MM.1S (cell line): ENCODE measurements at regions not wholly inside any gene's neighbourhood (a gene's known extent, or its start where the extent isn't known, plus 50 kb on each side); places are given as distances from the start of the nearest gene placed in this dataset.

Source experiments
- EZH2 ChIP-seq: fragments of 300-600 bp; sonication (generic); optimal IDR thresholded peaks from 2 replicates; pipeline ENCODE3; 2017; ENCODE audit warnings: low read depth, mild to moderate bottlenecking, antibody characterized with exemption, low read length, mixed read lengths
- TF ChIP-seq, protein P1 (sequence below): fragments of 300-600 bp; sonication (generic); IDR thresholded peaks from 2 replicates; pipeline ENCODE4 v1.5.1; 2016; ENCODE audit warnings: antibody characterized with exemption, low read length, mixed read lengths

DNA sequence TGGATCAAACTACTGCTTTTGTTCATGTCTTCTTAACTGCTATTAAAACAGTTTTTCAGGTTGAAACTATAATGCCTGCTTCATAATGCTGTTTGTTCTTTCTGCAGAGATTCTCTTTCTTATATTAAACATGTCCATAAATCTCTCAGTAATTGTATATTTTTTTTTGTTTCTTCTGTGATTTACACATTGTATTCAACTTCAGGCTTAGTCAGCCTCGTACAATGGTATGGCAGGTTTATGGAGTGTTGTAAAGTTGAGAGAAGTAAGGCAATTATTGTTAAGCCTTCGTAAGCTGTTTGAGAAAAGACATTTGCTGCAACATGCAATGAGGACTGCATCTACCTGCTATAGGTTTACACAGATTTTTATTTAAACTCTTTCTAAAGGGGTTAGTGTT, 977.1 kb downstream of the DIPK2A start:
- TF ChIP-seq, protein P1, sequence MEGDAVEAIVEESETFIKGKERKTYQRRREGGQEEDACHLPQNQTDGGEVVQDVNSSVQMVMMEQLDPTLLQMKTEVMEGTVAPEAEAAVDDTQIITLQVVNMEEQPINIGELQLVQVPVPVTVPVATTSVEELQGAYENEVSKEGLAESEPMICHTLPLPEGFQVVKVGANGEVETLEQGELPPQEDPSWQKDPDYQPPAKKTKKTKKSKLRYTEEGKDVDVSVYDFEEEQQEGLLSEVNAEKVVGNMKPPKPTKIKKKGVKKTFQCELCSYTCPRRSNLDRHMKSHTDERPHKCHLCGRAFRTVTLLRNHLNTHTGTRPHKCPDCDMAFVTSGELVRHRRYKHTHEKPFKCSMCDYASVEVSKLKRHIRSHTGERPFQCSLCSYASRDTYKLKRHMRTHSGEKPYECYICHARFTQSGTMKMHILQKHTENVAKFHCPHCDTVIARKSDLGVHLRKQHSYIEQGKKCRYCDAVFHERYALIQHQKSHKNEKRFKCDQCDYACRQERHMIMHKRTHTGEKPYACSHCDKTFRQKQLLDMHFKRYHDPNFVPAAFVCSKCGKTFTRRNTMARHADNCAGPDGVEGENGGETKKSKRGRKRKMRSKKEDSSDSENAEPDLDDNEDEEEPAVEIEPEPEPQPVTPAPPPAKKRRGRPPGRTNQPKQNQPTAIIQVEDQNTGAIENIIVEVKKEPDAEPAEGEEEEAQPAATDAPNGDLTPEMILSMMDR, result no peak
- TF ChIP-seq EZH2, result no peak
